ENCODE measurements at regions not wholly inside any gene's neighbourhood (a gene's known extent, or its start where the extent isn't known, plus 50 kb on each side); places are given as distances from the start of the nearest gene placed in this dataset.
"Not testable (repeated sequence)": the region's sequence is repeated elsewhere in the genome, so short reads cannot be mapped to it uniquely, and the experiment has no call there.

DNA sequence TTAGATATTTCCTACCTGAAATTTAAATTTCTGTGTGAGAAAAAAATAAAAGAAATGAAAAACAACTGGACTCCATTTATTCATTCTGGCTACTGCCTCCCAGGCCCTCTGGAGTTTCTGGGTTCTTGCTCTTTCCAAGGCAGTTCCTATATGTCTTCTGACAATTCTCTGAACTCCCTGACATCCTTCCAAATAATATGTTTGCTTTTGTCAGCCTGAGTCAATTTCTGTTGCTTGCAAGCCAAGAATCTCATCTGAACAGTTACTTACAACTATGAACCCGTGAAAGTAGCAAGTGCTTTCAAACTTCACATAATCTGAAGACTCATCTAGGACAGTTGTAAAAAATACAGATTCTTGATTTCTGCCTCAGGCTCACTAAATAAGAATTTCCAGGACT is 216.7 kb upstream of the NPVF start:
- no peak for DNase-seq (ENCODE audit: low read depth)

DNA sequence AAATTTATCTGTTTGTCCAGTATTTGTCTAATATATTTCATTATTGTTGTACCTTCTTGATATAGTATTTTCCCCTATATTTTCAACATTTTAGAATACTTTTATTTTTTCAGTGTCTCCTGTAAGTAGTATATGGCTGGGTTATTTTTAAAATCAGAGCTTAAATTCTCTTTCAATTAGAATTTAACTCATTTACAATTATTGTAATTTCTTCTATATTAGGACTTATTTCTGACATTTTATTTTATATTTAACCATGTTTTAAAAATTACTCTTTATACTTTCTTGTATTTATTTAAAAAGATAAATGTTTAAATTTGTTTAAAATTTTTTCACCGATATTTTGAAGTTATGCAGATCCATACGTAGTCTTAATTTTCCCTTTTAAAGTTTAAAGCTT is 220.0 kb upstream of the NPVF start:
- no peak for DNase-seq (ENCODE audit: low read depth)

DNA sequence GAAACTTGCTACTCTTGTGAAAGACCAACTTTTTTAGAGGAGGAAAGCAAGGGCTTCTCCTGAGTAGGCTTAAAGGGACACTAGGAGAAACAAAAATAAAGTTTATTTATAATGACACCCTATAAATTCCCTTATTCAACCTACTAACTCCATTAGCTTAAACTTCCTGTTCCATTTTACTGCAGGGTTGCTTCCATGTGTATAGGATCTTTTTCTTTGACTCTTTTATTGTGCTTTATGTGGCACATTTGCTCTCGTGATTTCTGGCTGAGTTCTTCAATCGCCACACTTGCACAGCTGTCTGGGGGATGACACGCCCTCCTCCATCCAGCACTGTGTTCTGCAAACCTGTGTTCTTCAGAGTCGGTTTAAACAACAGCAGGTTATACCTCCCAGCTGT is 225.7 kb upstream of the NPVF start:
- no peak for DNase-seq (ENCODE audit: low read depth)

DNA sequence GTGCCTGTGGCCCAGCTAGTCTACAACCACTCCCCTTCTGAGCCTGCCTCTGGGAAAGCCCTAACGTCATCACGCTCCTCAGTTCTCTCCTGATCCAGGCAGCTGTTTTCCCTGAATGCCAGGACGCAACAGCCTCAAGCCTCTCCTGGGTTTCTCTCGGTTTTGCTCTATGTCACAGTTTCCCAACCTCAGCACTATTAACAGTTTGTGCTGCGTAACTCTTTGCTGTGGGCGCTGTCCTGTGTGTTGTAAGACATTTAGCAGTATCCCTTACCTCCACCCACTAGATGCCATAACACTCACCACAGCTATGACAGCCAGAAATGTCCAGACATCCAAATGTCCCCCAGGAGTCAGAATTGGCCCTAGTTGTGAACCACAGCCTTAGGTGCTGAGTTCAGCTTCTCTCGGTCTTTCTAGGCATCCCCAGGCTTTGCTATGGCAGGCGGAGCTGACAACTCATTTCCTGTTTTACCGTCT is 226.3 kb upstream of the NPVF start:
- DNase-seq (ENCODE audit: low read depth): peak; percentile 36

DNA sequence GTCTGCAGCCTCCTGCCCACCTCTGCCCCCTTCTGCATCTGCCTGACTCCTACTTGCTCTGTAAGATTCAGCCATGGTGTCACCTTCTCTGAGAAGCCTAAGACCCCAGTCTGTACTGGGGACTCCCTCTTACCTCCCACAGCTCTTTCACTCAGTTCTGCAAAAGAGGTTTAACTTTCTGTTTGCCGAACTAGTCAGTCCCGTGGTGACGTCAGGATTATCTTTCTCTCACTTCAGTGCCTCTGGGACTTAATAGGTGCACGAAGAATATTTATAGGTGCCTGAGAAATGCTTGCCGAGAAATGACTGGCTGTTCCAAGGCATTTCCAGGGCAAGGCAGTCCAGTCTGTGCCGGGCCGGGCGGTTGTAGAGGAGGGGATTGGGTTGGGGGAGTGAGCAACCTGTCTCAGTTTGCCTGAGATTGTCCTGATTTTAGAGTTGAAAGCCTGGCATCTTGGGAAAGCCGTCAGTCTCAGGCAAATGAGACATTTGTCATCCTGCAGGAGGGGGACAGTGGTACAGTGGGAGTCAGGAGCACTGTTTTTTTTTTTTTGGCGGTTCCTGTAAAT is 227.5 kb upstream of the NPVF start:
- no peak for DNase-seq (ENCODE audit: low read depth)

DNA sequence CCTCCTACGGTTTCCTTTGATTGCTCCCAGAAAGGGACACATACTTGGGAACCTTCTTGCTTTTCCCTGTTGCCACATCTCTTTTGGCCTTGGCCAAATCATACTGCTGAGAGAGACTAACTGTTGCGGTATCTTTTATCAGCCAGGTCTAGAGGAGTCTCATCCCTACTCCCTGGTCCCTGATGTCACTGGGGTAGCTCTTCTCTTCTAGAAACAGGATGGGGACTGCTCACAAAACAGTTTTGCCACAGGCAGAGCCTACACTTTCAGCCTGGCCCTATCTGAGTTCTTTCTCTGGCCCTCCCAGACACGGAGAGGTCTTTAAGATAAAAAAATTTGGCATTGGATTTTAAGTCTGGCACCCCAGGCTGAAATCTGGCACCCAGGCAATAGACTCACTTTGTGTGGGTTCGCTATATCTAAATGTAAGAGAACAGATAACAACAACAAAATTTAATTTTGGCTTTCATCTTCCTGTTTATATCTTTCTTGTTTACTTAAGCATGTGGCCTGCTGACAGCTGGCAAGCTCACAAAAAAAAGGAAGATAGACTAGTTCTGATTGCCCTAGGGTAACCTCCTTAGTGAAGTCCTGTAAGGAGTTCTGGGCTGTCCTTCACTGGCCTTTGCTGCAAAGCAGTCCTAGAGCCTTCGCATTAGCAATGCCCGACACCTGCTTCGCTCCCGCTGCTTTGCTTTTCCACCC is 228.3 kb upstream of the NPVF start:
- DNase-seq (ENCODE audit: low read depth): peak; percentile 11

DNA sequence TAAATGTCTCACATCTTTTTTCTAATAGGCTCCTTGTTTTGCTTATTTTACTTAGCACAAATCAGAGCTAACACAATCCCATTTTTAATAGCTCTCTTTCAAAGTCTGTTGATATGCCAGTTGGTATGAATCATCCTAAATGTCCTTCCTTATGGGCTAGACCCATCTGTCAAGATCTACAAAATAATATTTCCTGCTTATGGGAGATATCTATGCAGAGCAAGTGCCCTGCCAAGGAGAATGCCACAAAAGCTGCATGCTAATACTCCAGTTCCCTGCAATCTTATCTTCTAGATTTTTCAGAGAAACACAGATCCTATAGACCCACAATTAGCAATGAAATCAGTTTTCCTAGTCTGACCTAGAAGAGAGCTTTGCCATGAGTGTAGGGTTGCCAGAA is 230.8 kb upstream of the NPVF start:
- DNase-seq (ENCODE audit: low read depth): no peak

DNA sequence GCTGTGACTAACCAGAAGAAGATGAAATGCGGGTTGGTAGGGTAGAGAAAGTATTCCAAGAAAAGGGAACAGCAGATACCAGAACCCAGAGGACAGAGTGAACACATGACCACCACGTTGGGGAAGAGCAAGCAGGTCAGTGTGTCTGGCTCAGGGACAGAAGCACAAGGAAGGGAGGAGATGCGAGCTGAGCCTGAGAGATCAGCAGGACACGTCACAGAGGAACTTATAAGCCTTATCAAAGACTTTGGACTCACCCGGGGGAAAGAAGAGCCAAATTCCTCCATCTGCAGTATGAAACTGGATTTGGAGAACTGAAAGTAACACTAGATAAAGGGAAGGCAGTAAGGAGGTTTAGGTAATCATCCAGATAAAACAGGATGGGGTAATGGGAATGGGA is 232.1 kb upstream of the NPVF start:
- no peak for DNase-seq (ENCODE audit: low read depth)

DNA sequence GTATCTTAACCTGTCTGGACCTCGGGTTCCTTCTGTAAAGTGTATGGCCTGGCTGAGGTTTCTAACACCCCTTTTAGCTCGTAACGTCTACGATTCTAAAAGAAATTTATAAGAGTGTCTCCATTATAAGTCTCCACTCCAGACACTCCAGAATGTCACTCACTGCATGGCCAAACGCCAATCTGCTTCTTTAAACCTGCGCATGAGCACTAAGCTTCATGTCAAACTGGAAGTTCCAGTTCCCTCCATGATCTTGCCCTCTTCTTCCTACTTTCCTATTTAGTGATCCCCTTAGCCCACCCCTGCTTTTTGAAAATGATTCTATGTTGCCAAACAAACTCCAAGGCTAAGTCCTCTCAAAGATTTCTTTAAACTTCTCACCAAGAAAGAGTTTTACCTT is 241.4 kb upstream of the NPVF start:
- DNase-seq (ENCODE audit: low read depth): no peak

DNA sequence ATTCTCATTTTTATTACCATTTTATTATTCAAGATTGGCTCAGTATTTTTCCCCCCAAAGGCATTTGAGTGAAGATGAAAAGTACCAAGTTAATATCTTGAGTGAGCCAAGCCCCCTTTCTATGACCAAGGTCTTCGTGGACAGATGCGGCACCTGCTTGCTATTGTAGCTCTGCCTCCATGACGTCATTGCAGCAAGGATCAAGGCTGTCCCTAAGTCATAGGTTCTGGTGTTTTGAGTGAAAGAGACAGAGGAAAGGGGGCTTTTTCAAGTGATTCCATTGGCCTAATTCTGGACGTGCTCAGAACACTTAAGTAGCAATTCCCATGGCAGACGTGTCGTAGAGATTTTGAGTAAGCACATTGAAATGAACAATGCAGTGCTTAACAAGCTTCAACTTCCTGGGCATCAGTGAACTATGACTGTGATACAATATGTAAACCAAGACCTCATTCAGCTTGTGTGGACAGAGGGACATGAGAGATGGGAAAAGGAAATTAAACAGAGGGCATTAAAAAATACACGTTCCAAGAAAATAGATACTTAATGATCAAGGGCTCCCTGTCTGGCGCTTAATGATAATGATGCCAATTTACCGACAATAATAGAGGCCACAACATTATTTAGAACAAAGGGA is 248.7 kb upstream of the NPVF start:
- no peak for DNase-seq (ENCODE audit: low read depth)

DNA sequence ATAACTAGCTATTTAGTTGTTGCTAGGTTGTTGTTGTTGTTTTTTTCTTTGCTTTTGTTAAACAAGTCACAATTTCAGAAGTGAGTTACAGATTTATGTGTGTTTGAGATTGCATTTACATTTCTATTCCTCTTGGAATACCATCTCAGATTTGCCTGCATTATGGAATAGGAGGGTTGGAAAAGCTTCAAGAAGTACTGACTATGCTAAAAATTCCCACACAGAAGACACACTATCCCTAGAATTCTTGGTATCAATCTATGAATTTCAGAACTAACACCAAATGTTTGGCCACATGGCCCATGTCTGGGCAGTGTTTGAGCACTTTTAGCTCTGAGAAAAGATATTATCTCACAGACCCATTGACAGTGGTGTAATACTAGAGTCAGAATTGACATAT is 249.9 kb upstream of the NPVF start:
- DNase-seq (ENCODE audit: low read depth): not testable (repeated sequence)

DNA sequence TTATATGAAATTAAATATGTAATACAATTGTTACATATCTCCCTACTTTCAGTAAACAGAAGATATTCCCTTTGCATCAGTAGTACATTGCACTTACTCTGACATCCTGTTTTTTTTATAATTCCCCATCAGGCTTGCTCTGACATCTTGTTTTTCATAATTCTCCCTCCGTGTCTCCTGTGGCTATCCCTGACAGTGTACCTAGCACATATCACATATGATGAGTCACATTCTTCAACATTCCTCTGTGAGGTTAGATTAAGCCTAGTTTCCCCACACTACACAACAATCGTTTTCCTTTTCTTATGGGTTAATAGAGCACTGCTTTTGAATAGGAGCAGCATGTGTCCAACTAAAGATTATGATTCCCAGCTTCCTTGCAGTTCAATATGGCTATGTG is 250.6 kb upstream of the NPVF start:
- no peak for DNase-seq (ENCODE audit: low read depth)

DNA sequence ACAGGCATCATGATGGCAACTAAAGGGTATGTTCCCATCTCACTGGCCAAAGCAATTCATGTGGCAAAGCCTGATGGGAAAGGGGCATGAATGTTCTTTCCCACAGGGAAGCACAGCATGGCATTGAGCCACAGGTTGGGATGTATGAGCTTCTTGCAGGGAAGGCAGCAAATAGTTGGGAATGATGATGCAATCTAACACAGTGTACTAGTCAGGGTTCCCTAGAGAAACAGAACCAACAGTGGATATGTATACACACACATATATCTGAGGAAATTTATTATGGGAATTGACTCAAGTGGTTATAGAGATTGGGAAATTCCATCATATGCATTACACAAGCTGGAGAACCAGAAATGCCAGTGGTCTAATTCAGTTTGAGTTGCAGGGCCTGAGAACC is 253.6 kb upstream of the NPVF start:
- no peak for DNase-seq (ENCODE audit: low read depth)

DNA sequence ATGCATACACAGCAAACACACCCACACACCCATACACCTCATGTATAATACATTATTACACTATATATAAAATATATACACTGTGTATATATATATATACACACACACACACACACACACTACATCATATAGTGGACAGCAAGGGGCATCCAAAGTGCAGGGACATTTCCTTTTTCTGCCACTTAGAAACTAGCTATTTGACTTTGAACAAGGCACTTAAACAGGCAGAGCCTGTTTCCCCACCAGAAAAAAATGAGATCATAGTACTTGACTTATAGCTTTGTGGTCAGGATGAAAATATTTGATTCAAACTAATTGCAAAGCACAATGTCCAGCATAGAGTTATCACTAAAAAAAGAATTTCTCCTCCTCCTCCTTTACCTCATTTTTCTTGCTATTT is 254.3 kb upstream of the NPVF start:
- DNase-seq (ENCODE audit: low read depth): no peak

DNA sequence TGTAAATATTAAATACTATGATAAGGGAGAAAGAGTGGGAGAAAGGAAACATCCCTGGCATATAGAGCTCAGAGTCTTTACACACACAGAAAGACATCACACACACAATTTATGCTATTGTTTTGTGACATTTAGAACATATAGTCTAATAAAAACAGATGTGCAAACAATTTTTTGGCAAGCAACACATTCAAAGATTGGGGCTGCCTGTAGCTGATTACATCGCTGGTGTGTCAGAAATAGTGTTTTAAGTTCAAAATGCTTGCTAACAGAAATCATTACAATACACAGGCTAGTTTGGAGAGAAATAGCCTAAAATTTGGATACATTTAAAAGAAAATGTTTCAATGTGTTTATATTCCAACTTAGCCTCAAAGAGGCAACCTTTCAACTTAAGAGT is 256.7 kb upstream of the NPVF start:
- DNase-seq (ENCODE audit: low read depth): no peak

DNA sequence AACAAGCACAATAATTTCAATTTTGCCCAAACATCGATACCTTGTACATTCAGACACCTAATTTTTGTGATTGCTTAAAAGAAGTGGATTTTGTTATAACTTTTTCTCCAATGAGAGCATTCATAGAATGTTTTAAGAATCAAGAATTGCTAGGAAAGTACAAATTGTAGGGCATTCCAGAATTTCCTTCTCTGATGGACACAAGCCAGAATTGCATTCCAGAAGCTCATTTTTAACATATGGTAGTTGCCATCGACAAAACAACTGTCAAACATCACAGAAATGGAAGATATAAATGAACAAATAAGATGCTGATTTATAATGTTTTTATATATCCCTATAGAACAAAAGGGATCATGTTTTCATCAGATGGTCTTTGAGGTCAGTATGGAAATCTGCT is 258.4 kb upstream of the NPVF start:
- no peak for DNase-seq (ENCODE audit: low read depth)

DNA sequence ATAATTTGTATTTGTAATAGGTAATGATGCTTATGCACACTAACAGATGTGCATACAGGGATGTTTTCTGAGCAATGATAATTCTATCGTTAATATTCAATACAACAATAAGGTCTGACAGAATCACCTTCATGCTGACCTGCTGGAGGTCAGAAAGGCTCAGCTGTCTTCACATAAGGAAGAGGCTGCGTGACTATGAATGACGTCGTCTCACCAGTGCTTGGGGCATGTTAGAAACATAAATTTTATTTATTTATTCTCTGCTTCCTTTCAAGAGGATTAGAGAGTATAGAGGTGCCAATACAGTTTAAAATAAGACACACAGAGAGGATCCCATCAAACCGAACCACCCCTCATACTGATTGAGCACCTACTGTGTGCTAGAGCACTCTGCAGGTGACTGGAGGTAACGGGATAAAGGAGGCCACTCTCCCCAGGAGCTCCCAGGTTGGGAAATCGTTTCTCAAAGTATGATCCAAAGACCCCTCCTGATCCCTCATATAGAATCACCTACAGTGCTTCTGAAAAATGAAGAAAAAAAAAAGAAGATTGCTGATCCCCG is 265.6 kb upstream of the NPVF start:
- no peak for DNase-seq (ENCODE audit: low read depth)

DNA sequence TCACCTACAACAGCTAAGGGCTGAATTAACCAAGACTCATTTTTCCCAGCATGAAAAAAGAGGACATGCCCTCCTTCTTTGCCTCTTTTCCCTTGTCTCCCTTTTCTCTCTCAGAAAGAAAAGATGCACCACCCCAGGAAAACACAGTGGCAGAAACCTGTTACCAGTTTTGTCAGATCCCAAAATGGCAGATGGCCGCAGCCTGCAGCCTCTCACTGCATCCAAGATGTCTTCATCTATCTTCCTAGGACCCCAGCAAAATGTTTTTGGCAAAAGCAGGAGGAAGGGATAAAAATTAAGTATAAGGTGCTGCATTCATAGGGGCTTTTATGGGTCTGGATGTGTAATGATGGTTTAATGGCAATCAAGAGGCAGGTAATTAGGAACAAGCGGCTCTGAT is 266.6 kb upstream of the NPVF start:
- no peak for DNase-seq (ENCODE audit: low read depth)

DNA sequence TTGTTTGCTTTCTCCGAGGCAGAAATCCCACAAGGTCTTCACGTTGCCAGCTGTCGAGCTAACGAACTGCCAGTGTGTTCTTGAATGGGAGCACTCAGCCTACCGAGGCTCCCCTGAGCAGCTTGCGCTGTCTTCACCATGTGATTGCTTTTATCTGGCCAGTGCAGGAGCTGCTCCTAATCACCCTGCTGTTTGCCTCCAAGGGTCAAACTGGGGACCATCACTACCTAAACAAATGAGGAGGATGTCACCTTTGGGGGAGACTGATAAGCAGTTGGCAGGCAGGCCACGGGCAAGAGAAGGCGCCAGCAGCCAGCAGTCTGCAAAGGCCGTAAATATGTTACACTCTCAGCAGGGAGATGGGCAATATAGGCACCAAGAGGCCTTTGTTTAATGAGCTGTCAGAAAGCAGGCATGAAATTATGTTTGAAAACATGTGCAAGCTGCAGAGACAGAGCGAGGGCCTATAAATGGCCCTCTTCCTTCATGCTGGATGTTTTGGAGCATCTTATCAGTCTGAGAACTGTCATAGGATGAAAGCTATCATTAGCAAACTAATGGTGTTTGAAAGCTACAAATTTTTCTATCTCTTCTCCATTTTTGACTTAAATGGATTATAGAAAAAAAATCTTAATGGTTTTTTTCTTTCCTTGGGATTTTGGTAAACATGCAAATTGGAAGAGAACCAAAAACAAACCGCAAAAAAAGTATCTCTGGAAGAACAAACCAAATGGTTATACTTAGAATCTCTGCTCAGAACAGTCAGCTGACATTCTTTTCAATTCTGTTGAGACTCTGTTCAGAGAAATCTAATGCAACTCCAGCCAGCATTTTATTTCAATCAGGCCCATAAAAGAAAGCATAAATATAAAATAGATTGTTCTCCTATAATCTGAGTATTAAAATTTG is 267.3 kb upstream of the NPVF start:
- DNase-seq (ENCODE audit: low read depth): peak; percentile 8

DNA sequence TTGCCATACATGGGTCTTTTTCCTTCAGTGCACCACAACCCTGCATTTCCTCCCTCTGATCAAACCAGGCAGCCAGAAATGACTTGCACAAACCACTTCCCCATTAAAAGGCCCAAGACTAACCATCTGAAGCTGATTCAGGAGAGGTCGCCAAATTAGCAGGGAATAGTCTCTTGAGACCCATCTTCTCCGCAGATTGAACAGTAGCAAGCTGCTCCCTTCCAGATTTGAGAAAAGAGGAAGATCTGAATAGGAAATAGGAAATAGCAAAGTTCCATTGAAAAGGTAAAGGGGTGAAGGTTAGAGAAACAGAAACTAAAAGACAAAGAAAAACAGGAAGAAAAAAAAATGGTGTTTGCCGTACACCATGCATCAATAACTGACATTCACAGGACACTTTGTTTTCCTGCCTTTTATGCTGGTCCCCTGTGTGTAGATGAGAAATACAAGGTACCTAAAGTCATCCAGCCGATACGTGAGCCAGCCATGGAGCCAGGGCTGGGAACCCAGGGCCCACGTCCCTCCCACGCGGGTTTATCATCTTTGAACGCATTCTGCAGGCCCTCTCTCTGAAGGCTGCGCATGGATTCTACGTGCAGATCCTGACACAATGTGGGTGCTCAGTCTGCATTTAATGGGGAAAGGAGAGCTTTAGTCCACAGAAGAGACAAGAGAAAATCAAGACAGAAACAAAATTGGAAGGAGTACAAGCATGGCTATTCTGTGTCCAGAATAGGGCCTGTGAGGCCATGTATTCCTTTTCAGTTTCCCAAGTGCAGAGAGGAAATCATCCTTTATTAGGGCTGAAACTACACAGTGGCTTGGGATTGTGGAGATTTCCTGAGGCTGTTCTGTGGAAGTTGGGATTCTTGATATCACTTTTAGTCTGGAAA is 268.4 kb upstream of the NPVF start:
- DNase-seq (ENCODE audit: low read depth): no peak
